Osteocyte (in vitro differentiated cells): ENCODE measurements at regions not wholly inside any gene's neighbourhood (a gene's known extent, or its start where the extent isn't known, plus 50 kb on each side); places are given as distances from the start of the nearest gene placed in this dataset.

Source experiments
- DNase-seq: peaks from one replicate; pipeline ENCODE4 v3.0.0; 2021; ENCODE audit warnings: mixed read lengths; ENCODE audit not compliant: unreplicated experiment; ENCODE audit errors: extremely low spot score
- H3K27ac Mint-ChIP-seq: one replicate; pipeline ENCODE4 v1.8.0; 2021; ENCODE audit warnings: mild to moderate bottlenecking, mixed read lengths; ENCODE audit not compliant: unreplicated experiment
- H3K27me3 Mint-ChIP-seq: one replicate; pipeline ENCODE4 v1.8.0; 2021; ENCODE audit warnings: mixed read lengths; ENCODE audit not compliant: unreplicated experiment
- H3K36me3 Mint-ChIP-seq: one replicate; pipeline ENCODE4 v1.8.0; 2021; ENCODE audit warnings: mixed read lengths; ENCODE audit not compliant: unreplicated experiment
- H3K4me1 Mint-ChIP-seq: one replicate; pipeline ENCODE4 v1.8.0; 2021; ENCODE audit warnings: mixed read lengths; ENCODE audit not compliant: unreplicated experiment
- H3K4me3 Mint-ChIP-seq: one replicate; pipeline ENCODE4 v1.8.0; 2021; ENCODE audit warnings: mild to moderate bottlenecking, moderate library complexity, mixed read lengths; ENCODE audit not compliant: unreplicated experiment
- H3K9me3 Mint-ChIP-seq: one replicate; pipeline ENCODE4 v1.8.0; 2021; ENCODE audit warnings: mixed read lengths; ENCODE audit not compliant: unreplicated experiment
- CTCF ChIP-seq: fragments of 200-600 bp; sonication (generic); IDR thresholded peaks from 2 replicates; pipeline ENCODE4 v1.5.0; 2021; ENCODE audit warnings: antibody characterized with exemption, mild to moderate bottlenecking, moderate library complexity

- H3K27ac Mint-ChIP-seq = no peak overlapping the region
- H3K4me3 Mint-ChIP-seq = no peak overlapping the region
- peaks cover 3% of the 10 kb centered on the region for H3K4me1 Mint-ChIP-seq
- TF ChIP-seq CTCF = no peak
- H3K9me3 Mint-ChIP-seq = no peaks in the 10 kb centered on the region
- DNase-seq = no peak
- H3K27me3 Mint-ChIP-seq = peaks cover 2% of the 10 kb centered on the region
- H3K36me3 Mint-ChIP-seq = no peaks in the 10 kb centered on the region
Measured at GRCh38 chr13:90869580-90869979, 477.9 kb upstream of the MIR17HG start.

- H3K36me3 Mint-ChIP-seq = no peaks in the 10 kb centered on the region
- H3K27ac Mint-ChIP-seq = no peak overlapping the region
- no peak for TF ChIP-seq CTCF
- peaks cover 4% of the 10 kb centered on the region for H3K27me3 Mint-ChIP-seq
- no peak overlapping the region for H3K4me3 Mint-ChIP-seq
- no peak for DNase-seq
- no peaks in the 10 kb centered on the region for H3K9me3 Mint-ChIP-seq
- H3K4me1 Mint-ChIP-seq = no peaks in the 10 kb centered on the region
Measured at GRCh38 chr13:90872491-90873025, 474.9 kb upstream of the MIR17HG start.

GRCh38 chr13:90880790-90881189, 466.7 kb upstream of the MIR17HG start:
- Mint-ChIP-seq H3K36me3 (no peaks in the 10 kb centered on the region), H3K4me3 (no peak overlapping the region), H3K27ac (no peak overlapping the region), H3K9me3 (no peaks in the 10 kb centered on the region), H3K27me3 (peaks cover 3% of the 10 kb centered on the region), H3K4me1 (no peaks in the 10 kb centered on the region)
- no peak for DNase-seq
- no peak for TF ChIP-seq CTCF

GRCh38 chr13:90882551-90882950, 464.9 kb upstream of the MIR17HG start:
- H3K4me1 Mint-ChIP-seq = no peaks in the 10 kb centered on the region
- H3K27ac Mint-ChIP-seq = no peak overlapping the region
- no peak for DNase-seq
- no peaks in the 10 kb centered on the region for H3K36me3 Mint-ChIP-seq
- TF ChIP-seq CTCF = no peak
- no peaks in the 10 kb centered on the region for H3K9me3 Mint-ChIP-seq
- H3K27me3 Mint-ChIP-seq = peaks cover 1% of the 10 kb centered on the region
- no peak overlapping the region for H3K4me3 Mint-ChIP-seq

GRCh38 chr13:90883592-90883991, 463.9 kb upstream of the MIR17HG start:
- Mint-ChIP-seq H3K4me1 (no peaks in the 10 kb centered on the region), H3K36me3 (no peaks in the 10 kb centered on the region), H3K27ac (no peak overlapping the region), H3K27me3 (no peaks in the 10 kb centered on the region), H3K4me3 (no peak overlapping the region), H3K9me3 (no peaks in the 10 kb centered on the region)
- no peak for DNase-seq
- TF ChIP-seq CTCF = peak; percentile 35
